ENCODE measurements at regions not wholly inside any gene's neighbourhood (a gene's known extent, or its start where the extent isn't known, plus 50 kb on each side); places are given as distances from the start of the nearest gene placed in this dataset.
"Not testable (repeated sequence)": the region's sequence is repeated elsewhere in the genome, so short reads cannot be mapped to it uniquely, and the experiment has no call there.

DNA sequence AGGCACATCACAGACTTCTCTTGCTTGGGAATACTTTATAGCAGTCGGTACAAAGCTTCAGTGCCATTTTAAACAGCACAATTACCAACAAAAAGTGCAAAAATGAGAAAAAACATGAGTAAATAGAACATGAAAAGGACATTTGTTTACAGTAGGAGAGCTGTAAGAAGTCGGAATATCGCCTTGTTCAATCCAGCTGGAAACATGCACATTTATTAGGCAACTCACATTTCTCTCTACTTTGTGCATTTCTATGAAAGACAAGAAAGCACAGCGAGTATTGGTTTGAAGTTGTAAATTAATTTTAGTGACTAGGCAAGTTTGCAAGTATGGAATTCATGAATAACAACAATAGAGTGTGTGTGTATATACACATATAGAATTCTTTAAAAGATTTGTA is 484.7 kb downstream of the DACH1 start:
- DNase-seq (ENCODE audit: low read depth) = no peak

DNA sequence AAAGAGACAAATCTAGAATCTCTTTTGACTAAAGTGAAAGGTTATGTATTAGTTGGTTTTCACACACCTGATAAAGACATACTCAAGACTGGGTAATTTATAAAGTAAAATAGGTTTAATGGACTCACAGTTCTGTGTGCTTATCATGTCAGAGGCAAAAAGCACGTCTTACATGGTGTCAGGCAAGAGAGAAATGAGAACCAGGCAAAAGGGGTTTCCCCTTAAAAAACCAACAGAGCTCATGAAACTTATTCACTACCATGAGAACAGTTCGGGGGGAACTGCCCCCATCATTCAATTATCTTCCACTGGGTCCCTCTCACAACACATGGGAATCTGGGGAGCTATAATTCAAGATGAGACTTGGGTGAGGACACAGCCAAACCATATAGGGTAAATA is 486.8 kb downstream of the DACH1 start:
- DNase-seq (ENCODE audit: low read depth) = no peak

DNA sequence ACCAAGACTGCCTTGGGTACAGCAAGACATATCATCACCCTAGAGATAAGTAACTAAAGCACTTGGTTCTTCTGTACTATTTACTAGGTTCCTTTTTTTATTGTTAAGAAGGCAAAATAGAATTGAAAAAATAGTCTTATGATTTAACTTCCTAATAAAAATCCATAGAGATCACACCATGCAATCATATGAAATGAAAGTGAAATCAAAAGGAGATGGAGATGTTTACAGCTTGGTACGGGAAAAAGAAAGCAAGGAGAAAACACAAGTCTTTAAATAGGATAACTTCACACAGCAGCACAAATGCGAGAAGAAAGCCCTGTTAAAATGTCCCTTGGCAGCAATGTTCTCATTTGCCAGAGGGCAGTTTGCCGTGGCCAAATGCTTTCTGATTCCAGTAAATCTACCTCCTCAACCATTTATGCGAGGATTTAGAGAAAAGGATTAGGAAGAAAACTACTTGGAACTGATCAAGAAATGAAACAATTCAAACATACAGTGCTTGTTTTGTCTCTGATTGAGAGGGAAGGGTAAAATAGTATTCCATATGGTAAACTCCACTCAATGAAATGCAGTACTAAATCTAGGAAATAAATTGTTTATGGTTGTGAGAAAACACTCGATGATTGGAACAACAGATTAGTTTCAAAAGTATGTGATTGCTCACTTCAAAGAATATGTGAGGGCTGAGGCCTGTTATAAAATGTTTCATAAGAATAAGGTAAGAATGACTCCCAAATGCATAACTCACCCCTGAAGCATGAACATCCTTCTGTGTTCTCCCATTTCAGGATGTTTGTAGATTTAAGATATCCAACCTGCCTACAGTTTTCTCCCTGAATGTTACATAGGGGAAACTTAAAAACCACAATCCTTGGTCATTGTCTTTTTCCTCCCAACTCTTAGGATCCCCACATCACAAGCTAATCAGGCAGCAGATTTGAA is 487.8 kb downstream of the DACH1 start:
- DNase-seq (ENCODE audit: low read depth) = no peak

DNA sequence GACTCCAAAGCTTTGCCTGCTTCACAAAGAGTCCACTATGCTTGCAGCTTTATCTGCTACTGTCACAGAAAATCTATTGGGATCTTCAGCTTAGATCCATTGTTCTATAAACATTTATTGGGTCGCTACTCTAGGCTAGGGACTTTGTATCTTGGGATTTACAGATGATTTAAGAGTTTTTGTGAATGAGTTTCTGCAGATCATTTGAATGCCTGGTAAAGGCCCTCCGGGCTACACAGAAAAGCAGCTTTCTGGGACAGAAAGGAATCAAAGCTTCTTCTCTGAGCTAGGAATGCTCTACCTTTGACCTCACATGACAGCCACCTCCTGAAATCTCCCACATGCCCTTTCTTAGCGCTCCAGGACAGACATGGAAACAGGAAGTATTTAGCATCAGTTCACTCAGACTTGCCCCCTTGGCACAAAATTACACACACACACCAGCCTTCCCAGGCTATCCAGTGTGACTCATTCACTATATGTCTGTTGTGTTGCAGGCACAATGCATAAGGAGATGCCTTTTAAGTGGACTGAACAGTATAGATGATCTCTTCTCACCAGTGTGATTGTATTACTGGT is 492.4 kb downstream of the DACH1 start:
- DNase-seq (ENCODE audit: low read depth) = no peak

DNA sequence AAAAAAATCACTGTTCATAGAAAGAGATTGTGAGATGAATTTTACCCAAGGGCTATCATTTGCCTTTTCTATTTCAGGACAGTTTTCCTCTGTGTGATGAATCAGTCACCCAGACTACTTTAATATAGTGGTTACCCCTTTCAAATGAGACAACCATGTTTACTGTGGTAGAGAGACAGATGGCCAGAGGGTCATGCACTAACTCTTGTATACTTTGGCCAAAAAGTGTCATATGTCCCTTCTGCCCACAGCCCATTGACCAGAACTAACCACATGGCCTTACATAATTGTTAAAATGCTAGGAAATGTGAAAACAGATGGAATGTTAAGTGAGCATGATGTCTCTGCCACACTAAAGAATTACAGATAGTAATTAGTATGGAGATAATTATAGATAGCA is 498.7 kb downstream of the DACH1 start:
- no peak for DNase-seq (ENCODE audit: low read depth)

DNA sequence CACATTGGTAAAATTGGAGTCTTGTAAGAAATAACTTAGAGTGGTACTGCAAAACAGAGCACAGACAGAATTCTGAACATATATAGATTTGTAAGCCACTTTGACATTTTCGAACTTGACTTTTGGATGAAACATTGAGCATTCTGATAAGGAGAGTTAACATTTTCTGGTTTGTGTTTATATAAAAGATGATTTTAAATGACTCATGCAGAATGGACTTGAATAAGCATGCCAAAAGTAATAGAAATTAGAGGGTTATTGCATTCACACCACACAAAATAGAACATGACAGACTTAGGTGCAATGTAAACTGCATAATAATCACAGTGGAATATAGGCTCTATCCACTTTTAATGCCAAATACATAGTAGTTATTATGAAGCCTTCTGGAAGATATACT is 507.0 kb downstream of the DACH1 start:
- no peak for DNase-seq (ENCODE audit: low read depth)

DNA sequence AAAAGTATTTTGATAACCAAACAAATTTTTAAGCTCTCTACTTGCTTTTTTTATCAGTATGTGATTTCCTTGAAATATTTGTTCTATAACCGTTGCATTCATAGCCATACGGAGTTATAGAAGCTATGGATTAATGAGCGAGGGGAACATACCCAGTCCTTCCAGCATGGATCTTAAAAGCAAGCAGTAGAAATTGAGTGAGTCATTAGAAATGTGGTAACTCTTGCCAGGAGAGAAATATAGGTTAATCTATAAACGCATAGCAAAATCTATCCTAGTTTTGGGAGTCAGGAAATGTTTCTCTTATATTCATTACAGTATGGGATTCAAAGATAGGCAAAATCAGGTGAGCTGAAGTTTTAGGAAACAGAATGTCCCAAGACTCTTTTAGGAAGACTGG is 507.4 kb downstream of the DACH1 start:
- DNase-seq (ENCODE audit: low read depth) = no peak

DNA sequence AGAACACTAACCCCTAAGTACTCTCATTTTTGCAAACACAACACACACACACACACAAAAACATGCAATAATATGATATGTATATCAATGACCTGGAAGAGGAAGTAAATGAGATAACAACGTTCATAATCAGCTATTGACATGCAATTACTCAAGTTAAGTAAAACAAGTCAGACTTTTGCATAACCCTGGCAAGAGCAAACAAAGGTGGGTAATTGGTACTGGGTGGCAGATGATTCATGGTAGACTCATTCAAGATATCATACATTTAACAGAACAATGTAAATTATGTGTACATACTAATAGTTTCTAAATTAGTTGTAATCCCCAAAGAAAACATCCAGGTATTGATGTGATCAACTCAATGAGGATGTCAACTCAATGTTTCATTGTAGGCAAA is 508.8 kb downstream of the DACH1 start:
- no peak for DNase-seq (ENCODE audit: low read depth)

DNA sequence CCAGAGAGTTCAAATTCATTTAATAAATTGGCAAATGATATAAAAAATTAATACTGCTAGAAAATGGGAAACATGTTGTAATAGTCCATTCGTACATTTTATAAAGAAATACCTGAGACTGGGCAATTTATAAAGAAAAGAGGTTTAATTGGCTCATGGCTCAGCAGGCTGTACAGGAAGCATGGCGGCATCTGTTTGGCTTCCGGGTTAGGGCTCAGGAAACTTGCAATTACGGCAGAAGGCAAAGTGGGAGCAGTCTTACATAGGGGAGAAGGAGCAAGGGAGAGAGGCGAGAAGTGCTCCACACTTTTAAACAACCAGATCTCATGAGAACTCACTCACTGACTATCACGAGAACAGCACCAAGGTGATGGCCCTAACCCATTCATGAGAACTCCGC is 512.0 kb downstream of the DACH1 start:
- DNase-seq (ENCODE audit: low read depth) = no peak

DNA sequence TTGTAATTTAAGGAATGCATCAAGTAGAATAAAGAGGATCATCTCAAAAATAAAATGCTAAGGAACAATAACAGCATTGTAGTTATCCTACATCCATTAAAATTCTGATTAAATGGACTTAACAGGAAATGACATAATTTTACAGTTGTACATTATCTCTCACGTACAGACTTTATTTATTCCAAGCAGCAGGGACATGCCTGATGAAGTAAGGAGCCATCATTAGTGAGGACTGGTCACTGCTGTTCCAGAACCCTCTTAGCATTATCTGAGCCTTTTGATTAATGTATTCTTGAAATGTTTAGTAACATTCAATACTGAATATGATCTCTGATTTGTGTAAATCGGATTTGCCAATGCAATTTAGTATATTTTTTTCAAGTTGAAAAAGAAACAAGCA is 516.1 kb downstream of the DACH1 start:
- DNase-seq (ENCODE audit: low read depth) = no peak

DNA sequence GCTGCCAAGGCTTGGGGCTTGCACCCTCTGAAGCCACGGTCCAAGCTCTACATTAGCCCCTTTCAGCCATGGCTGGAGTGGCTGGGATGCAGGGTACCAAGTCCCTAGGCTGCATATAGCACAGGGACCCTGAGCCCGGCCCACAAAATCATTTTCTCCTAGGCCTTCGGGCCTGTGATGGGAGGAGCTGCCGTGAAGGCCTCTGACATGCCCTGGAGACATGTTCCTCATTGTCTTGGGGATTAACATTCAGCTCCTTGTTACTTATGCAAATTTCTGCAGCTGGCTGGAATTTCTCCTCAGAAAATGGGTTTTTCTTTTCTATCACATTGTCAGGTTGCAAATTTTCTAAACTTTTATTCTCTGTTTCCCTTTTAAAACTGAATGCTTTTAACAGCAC is 521.1 kb downstream of the DACH1 start:
- not testable (repeated sequence) for DNase-seq (ENCODE audit: low read depth)

DNA sequence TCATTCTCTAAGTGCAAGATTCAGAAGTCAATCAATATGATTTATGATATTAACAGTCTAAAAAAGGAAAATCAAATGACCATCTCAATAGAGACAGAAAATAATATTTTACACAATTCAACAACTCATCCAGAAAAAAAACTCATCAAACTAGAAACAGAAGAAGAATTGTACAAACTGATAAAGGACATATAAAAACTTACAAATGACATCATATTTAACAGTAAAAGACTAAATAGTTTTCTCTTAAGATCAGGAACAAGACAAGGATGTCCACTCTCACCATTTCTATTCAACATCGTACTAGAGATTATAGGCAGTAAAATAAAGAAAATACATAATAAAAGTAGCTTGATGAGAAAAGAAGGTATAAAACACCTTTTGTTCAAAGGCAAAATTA is 527.3 kb downstream of the DACH1 start:
- no peak for DNase-seq (ENCODE audit: low read depth)

DNA sequence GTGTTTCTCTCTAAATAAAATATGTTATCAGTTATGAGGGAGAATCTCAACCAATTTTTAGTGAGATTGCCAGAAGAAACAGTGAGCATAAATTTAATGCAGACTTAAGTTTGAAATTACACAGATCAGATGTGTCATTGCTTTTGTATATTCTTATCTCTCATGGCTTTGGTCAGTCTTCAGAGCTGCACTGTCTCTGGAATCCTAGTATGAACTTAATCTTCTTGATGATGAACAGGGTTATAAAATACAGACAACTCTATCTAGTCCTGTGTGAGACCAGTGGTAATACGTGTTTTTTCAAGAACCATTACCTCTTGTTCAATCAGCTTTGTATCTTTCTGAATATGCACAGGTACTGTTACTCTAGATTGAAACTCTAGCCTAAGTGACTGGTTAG is 528.0 kb downstream of the DACH1 start:
- DNase-seq (ENCODE audit: low read depth) = no peak

DNA sequence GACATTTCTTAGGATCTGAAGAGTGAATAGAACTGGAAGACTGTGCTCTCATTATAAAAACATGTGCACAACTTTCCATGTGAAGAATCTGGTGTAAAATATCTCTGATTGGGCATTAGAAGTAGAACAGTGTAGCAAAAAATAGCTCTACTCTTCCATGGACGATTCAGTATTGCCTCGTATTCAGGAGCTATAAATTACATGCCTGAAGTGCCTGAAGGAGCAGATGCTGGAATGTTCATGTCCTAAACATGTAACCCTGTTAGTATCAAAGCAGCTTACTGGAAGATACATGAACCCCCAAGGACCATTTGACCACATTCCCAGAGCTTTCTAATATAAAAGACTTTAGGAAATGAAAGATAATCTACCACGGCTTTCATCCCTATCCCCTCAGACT is 528.9 kb downstream of the DACH1 start:
- no peak for DNase-seq (ENCODE audit: low read depth)

DNA sequence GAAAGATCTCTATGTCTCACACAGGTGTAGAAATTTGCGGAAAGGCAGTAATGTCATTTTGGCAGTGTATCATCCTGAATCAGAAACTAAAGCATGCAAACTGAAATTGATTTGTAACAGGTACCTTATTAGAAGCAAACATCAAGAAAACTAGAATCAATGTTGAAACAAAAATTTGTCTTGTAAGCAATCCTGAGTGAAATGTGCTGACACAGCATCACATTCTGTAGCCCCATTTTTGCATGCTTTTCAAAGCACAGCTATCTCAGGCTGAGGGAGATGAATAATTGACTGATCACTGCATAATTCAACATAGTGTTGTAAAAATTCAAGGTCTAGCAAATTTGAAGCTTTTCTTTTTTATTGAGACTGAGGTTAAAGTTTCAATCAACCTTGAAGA is 539.7 kb downstream of the DACH1 start:
- no peak for DNase-seq (ENCODE audit: low read depth)

DNA sequence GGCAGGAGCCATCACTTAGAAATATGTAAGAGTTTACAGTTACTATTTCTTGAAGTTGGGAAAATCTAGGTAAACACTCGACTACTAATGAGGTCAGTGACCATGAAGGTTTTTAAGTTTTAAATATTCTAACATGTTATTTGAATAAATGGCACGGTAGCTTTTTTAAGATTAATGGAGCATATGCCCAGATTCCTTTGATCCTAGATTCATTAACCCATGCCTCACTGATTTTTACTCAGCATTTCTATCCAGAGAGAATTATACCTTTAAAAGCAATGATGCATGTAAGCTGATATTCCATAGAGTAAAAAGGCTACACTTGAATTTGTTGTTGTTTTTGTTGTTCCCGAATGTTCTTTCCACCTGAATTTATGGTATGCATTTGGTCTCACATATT is 541.4 kb downstream of the DACH1 start:
- DNase-seq (ENCODE audit: low read depth) = no peak

DNA sequence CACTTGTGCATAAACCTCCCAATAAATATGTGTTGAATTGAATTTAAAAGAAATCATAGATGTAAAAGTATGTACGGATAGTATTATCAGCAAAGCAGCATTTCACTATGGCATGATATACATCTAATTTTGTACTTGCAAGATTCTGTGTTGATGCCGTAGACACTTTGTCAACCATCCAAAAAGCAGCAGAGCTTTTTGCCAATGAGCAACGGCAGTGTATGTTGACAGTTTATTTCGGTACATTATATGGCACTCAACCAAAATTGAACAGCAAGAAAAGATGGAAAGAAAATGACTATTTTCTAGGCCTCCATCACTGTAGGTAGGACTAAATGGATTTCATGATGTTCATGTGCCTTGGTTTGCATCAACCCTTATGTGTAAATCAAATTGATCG is 543.7 kb downstream of the DACH1 start:
- no peak for DNase-seq (ENCODE audit: low read depth)

DNA sequence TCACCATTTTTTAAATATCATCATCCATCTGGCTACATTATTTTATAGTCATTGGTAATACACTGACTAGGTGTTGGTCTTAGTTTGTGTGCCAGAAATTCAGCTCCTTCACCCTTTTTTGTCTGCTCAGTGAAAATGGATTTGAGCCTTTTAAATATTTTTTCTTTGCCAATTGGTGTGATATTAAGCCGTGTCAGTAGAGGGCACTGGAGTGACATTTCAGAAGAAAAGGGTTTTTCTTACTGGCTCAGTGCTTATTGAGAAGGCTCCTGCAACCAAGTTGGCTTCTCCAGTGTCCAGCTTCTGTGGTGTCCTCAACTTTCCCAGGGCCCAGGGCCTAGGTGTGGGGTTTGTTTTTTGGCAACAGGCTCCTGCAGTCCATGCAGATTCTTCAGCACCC is 546.6 kb downstream of the DACH1 start:
- DNase-seq (ENCODE audit: low read depth) = no peak

DNA sequence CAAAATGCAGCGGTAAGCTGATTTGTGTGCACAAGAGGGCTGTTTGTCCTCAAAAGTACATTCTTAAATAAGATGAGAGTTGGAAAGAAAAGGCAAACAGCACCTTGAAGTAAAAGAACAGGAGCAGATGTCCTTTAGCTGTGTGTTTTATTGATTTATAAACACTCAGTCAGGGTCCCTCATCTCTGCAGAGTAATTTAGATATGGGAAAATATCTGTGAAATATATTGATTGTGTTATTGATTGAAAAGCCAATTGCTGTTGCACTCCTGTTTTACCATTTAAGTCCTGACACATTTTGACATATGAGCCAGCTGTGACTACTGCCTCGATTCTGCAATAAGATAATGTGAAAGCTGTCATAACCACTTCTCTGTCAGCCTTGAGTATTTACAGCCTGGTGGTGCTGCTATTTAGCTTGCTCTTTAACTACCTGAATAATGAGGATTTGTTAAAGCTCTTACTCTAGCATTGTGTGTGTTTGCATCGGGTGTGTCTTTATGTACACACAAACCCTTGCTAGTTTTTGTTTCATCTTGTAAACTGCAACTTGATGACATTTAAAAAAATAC is 550.1 kb downstream of the DACH1 start:
- DNase-seq (ENCODE audit: low read depth) = no peak

DNA sequence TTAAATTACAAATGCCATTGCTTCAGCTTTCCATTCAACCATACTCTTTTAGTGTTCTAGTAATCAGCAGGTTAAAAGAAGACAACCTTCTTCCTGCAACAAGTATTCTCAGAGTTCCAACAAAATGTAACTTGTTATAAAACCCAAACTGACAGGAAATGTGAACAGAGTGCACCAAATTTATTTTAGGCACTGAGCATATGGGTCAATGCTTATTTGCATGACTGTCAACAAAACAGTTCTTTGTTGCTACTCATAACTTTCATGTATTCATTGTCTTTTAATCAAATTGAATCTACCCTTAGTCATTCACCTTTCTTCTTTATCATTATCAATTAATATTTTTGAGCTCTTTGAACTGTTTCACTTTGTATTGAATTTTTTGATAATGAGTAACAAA is 554.1 kb downstream of the DACH1 start:
- DNase-seq (ENCODE audit: low read depth) = no peak

DNA sequence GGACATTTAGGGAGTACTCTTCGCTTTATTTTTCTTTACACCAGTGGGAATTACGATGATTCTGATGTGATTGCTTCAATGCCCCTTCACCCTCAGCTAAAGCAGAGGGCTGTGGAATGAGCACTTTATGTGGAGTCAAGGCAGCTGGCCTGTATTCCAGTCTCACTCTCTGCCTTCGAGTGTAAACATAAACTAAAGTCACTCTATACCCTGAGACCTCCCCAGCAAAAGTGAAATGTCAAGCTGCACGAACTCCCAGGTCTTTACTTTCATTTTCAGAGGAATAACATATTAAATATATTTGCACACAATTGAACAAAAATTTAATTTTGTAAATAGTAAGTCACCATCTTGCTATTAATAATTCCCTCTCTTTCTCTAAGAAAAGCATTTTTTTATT is 557.1 kb downstream of the DACH1 start:
- DNase-seq (ENCODE audit: low read depth) = no peak

DNA sequence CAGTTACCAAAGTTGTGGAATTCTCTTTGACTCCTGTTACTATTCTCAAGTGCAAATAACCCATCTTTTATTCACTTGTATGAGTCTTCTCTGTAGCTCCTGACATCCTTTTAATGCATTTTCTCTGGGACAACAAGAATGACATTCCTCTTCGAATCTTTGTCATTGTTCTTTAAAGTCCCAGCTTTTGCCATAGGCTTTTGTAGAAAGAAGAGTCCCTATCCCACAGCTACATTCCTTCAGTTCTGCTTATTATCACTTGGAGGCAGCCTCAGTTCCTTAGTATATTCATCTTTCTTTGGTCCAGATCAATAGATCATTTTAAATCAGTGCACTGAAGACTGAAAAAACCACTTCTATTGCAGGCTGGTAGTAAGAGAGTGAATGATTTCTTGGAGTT is 560.2 kb downstream of the DACH1 start:
- no peak for DNase-seq (ENCODE audit: low read depth)

DNA sequence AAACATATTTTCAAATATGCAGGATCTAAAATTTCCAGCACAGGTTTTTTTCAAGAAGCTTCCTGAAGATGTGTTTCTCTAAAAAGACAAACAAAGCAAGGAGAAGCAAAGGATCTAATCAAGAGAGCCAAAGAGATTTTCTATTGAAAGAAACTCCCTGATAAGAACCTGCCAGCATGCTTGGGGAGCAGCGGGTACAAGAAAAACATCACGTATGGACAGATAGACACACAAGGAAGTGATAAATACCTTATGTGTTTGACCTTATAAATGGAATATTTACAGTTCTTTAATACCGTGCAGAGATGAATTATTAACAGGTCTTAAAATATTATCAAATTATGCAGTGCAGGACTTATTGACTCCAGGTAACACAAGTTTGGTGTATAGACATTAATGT is 562.1 kb downstream of the DACH1 start:
- no peak for DNase-seq (ENCODE audit: low read depth)

DNA sequence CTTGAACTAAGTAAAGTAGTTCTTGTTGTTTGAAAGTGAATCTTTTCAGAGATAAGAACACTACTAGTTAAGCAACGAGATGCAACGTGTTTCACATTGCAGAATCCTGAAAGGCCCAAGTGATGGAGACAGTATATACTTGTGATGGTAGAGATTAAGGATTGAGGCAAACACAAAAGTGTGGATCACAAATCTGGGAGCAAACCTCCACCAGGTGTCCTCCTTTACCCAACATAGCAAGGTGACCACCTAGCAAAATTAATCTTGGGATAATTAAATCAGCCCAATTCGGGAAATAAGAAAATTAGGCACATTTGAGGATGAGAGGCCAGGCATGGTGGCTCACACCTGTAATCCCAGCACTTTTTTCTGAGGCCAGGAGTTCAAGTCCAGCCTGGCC is 563.9 kb downstream of the DACH1 start:
- DNase-seq (ENCODE audit: low read depth) = no peak
